Liver (tissue), 8 donors: ENCODE measurements at regions not wholly inside any gene's neighbourhood (a gene's known extent, or its start where the extent isn't known, plus 50 kb on each side); places are given as distances from the start of the nearest gene placed in this dataset.

Experiments
- DNase-seq: peaks from one replicate; pipeline ENCODE4 v3.0.0-alpha.2; 2017; ENCODE audit warnings: low spot score
- H3K27ac ChIP-seq, 2 donors: one replicate each; pipeline ENCODE4 v1.7.0; 2013; ENCODE audit warnings: inconsistent platforms in 2 of 2, low read length in 2 of 2, control low read depth in 1 of 2, low read depth in 1 of 2, mild to moderate bottlenecking in 1 of 2
- H3K27me3 ChIP-seq, 4 donors: one replicate each; pipeline versions ENCODE4 v1.6.1 to v1.7.0; 2013; ENCODE audit warnings: low read length in 3 of 4, inconsistent platforms in 1 of 4, mild to moderate bottlenecking in 1 of 4, moderate library complexity in 1 of 4; ENCODE audit not compliant: control insufficient read depth in 4 of 4, insufficient read depth in 4 of 4
- H3K36me3 ChIP-seq, 4 donors: one replicate each; pipeline versions ENCODE4 v1.6.1 to v1.7.0; 2013; ENCODE audit warnings: low read length in 3 of 4, mild to moderate bottlenecking in 3 of 4, low read depth in 1 of 4, moderate library complexity in 1 of 4; ENCODE audit not compliant: control insufficient read depth in 4 of 4, insufficient read depth in 3 of 4
- H3K4me1 ChIP-seq, 4 donors: one replicate each; pipeline versions ENCODE4 v1.6.1 to v1.7.0; 2013; ENCODE audit warnings: low read length in 3 of 4, mild to moderate bottlenecking in 3 of 4, moderate library complexity in 1 of 4; ENCODE audit not compliant: control insufficient read depth in 4 of 4, insufficient read depth in 4 of 4
- H3K4me3 ChIP-seq, 3 donors: one replicate each; pipeline versions ENCODE4 v1.6.1 to v1.7.0; 2013; ENCODE audit warnings: low read length in 3 of 3, control low read depth in 1 of 3, low read depth in 1 of 3, mild to moderate bottlenecking in 1 of 3
- H3K9ac ChIP-seq, 2 donors: one replicate each; pipeline ENCODE4 v1.7.0; 2013; ENCODE audit warnings: low read length in 2 of 2, mild to moderate bottlenecking in 2 of 2, moderate library complexity in 2 of 2, control low read depth in 1 of 2, low read depth in 1 of 2
- H3K9me3 ChIP-seq, 4 donors: one replicate each; pipeline versions ENCODE4 v1.6.1 to v1.7.0; 2013; ENCODE audit warnings: low read length in 3 of 4; ENCODE audit not compliant: control insufficient read depth in 4 of 4
- EGR1 ChIP-seq, 2 donors: IDR thresholded peaks; 2 replicates each; pipeline ENCODE4 v1.6.1; 2016 to 2018; ENCODE audit warnings: antibody characterized with exemption in 2 of 2, low read depth in 2 of 2
- FOXA1 ChIP-seq: IDR thresholded peaks from 2 replicates; pipeline ENCODE4 v1.6.1; 2016; ENCODE audit warnings: antibody characterized with exemption
- FOXA2 ChIP-seq: IDR thresholded peaks from 2 replicates; pipeline ENCODE4 v1.6.1; 2016; ENCODE audit warnings: antibody characterized with exemption
- GABPA ChIP-seq, 2 donors: IDR thresholded peaks in 1 of 2; conservative IDR thresholded peaks in 1 of 2; 2 replicates each; pipeline ENCODE4 v1.6.1; 2016; ENCODE audit warnings: antibody characterized with exemption in 2 of 2, mild to moderate bottlenecking in 1 of 2, moderate library complexity in 1 of 2
- HNF4A ChIP-seq, 2 donors: conservative IDR thresholded peaks; 2 replicates each; pipeline ENCODE4 v1.6.1; 2016; ENCODE audit warnings: antibody characterized with exemption in 2 of 2, mild to moderate bottlenecking in 2 of 2
- HNF4G ChIP-seq: IDR thresholded peaks from 2 replicates; pipeline ENCODE4 v1.6.1; 2016; ENCODE audit warnings: antibody characterized with exemption
- JUND ChIP-seq, 2 donors: IDR thresholded peaks; 2 replicates each; pipeline ENCODE4 v1.6.1; 2016; ENCODE audit warnings: antibody characterized with exemption in 2 of 2
- NR2F2 ChIP-seq: IDR thresholded peaks from 2 replicates; pipeline ENCODE4 v1.6.1; 2016; ENCODE audit warnings: antibody characterized with exemption
- RAD21 ChIP-seq, 2 donors: IDR thresholded peaks; 2 replicates each; pipeline ENCODE4 v1.6.1; 2016; ENCODE audit warnings: antibody characterized with exemption in 2 of 2, mild to moderate bottlenecking in 2 of 2
- REST ChIP-seq: IDR thresholded peaks from 2 replicates; pipeline ENCODE4 v1.6.1; 2016; ENCODE audit warnings: antibody characterized with exemption, mild to moderate bottlenecking
- RXRA ChIP-seq, 2 donors: IDR thresholded peaks; 2 replicates each; pipeline ENCODE4 v1.6.1; 2017 to 2018; ENCODE audit warnings: antibody characterized with exemption in 2 of 2, mild to moderate bottlenecking in 1 of 2
- SP1 ChIP-seq: IDR thresholded peaks from 2 replicates; pipeline ENCODE4 v1.6.1; 2018; ENCODE audit warnings: antibody characterized with exemption, mild to moderate bottlenecking
- TAF1 ChIP-seq: conservative IDR thresholded peaks from 2 replicates; pipeline ENCODE4 v1.6.1; 2016; ENCODE audit warnings: antibody characterized with exemption, mild to moderate bottlenecking
- YY1 ChIP-seq: IDR thresholded peaks from 2 replicates; pipeline ENCODE4 v1.6.1; 2016; ENCODE audit warnings: antibody characterized with exemption, mild to moderate bottlenecking
- WGBS: extraction: QIAGEN DNeasy Blood & Tissue Kit; methylation state at CpG from one replicate; pipeline ENCODE4 v1.1.7; 2013; 5-methylcytosine and 5-hydroxymethylcytosine counted together
- TF ChIP-seq, protein P1 (sequence below): IDR thresholded peaks from 2 replicates; pipeline ENCODE4 v1.6.1; 2016; ENCODE audit warnings: antibody characterized with exemption
- TF ChIP-seq, protein P2 (sequence below): IDR thresholded peaks from 2 replicates; pipeline ENCODE4 v1.6.1; 2016; ENCODE audit warnings: antibody characterized with exemption
- TF ChIP-seq, protein P3 (sequence below): fragments of 150-350 bp; IDR thresholded peaks from 2 replicates; pipeline ENCODE4 v1.5.1; 2017; ENCODE audit warnings: improper control_type of control experiment, low read depth, low read length; ENCODE audit not compliant: missing input control
- TF ChIP-seq, protein P4 (sequence below): IDR thresholded peaks from 2 replicates; pipeline ENCODE4 v1.6.1; 2016; ENCODE audit warnings: antibody characterized with exemption
- donor health status: healthy.
- donor health status: healthy.
- donor health status: healthy.
- donor health status: healthy.
- donor health status: healthy.

GRCh38 chr13:85333506-85334020 is 465.7 kb downstream of the SLITRK6 start:
- no peak for DNase-seq
- Histone ChIP-seq H3K36me3 (no peaks in the 10 kb centered on the region), H3K27ac (no peak overlapping the region), H3K4me1 (no peaks in the 10 kb centered on the region), H3K4me3 (no peak overlapping the region), H3K27me3 (peaks cover 0 to 11% (median 5%) of the 10 kb centered on the region in 4 donors), H3K9ac (no peak overlapping the region), H3K9me3 (peaks cover 0 to 3% (median 0%) of the 10 kb centered on the region in 4 donors)
- TF ChIP-seq, protein P1, sequence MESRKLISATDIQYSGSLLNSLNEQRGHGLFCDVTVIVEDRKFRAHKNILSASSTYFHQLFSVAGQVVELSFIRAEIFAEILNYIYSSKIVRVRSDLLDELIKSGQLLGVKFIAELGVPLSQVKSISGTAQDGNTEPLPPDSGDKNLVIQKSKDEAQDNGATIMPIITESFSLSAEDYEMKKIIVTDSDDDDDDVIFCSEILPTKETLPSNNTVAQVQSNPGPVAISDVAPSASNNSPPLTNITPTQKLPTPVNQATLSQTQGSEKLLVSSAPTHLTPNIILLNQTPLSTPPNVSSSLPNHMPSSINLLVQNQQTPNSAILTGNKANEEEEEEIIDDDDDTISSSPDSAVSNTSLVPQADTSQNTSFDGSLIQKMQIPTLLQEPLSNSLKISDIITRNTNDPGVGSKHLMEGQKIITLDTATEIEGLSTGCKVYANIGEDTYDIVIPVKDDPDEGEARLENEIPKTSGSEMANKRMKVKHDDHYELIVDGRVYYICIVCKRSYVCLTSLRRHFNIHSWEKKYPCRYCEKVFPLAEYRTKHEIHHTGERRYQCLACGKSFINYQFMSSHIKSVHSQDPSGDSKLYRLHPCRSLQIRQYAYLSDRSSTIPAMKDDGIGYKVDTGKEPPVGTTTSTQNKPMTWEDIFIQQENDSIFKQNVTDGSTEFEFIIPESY: no peak
- WGBS: 46% methylated on average over 2 of the region's 2 CpGs

DNA sequence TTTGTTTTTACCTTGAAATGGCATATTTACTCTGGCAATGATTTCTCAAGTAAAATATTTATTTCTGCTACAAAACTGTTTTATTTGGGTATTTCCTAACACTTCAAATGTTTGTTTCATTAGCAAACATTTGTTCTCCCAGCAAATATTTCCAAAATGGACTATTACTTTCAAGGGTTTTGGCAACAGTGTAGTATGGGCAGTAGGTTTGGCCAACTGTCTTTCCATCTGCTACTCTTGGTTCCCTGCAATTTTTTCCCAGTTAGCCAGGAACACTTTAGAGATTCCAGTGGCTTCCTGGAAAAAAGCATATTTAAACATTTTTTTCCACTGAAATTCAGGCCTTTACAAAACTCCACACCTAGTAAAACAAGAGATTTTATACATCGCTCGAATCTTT is 466.6 kb downstream of the SLITRK6 start:
- Histone ChIP-seq H3K27me3 (peaks cover 0 to 11% (median 5%) of the 10 kb centered on the region in 4 donors), H3K4me3 (no peak overlapping the region), H3K36me3 (no peaks in the 10 kb centered on the region), H3K27ac (no peak overlapping the region), H3K9ac (no peak overlapping the region), H3K4me1 (no peaks in the 10 kb centered on the region), H3K9me3 (peaks cover 0 to 3% (median 0%) of the 10 kb centered on the region in 4 donors)
- peak; percentile 76 for TF ChIP-seq YY1
- peak in 1 of 2 donors; percentile 32 for TF ChIP-seq HNF4A (conservative IDR thresholded peaks at IDR 0.05)
- peak; percentile 57 for TF ChIP-seq FOXA2
- peak in 1 of 2 donors; percentile 10 for TF ChIP-seq RXRA (IDR thresholded peaks at IDR 0.05)
- TF ChIP-seq, protein P2, sequence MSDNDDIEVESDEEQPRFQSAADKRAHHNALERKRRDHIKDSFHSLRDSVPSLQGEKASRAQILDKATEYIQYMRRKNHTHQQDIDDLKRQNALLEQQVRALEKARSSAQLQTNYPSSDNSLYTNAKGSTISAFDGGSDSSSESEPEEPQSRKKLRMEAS: no peak
- WGBS: 83% methylated on average over 2 of the region's 2 CpGs
- DNase-seq: no peak

DNA sequence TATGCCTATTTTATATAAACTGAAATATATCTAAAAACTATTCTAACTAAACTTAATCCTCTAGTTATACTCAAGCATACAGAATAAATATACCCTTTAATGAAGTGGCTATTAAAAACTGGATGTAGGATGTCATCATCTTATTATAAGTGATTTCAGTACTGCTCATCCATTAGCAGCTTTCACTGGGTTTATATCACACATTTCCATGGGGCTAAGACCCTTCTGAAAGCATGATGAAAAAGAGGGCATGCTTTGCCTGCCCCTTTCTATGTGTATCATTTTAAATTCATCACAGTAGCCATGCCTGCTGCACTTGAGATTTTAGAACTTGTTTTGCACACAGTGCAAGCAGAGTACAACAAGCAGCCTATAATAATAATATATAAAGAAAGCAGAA is 477.5 kb downstream of the SLITRK6 start:
- DNase-seq: no peak
- peaks cover 0 to 2% (median 0%) of the 10 kb centered on the region in 4 donors for H3K9me3 ChIP-seq
- no peaks in the 10 kb centered on the region for H3K4me1 ChIP-seq
- TF ChIP-seq YY1: no peak
- no peak for TF ChIP-seq TAF1
- no peak for TF ChIP-seq GABPA (IDR thresholded peaks at IDR 0.05 in 1 of 2, conservative IDR thresholded peaks at IDR 0.05 in 1 of 2)
- TF ChIP-seq, protein P2: no peak
- no peak for TF ChIP-seq FOXA2
- no peak for TF ChIP-seq SP1
- TF ChIP-seq RAD21 (IDR thresholded peaks at IDR 0.05): no peak
- TF ChIP-seq RXRA (IDR thresholded peaks at IDR 0.05): no peak
- no peak for TF ChIP-seq HNF4G
- no peak for TF ChIP-seq EGR1 (IDR thresholded peaks at IDR 0.05; ENCODE audit: low read depth in 2 of 2)
- TF ChIP-seq NR2F2: no peak
- TF ChIP-seq REST: no peak
- TF ChIP-seq FOXA1: no peak
- TF ChIP-seq, protein P3, sequence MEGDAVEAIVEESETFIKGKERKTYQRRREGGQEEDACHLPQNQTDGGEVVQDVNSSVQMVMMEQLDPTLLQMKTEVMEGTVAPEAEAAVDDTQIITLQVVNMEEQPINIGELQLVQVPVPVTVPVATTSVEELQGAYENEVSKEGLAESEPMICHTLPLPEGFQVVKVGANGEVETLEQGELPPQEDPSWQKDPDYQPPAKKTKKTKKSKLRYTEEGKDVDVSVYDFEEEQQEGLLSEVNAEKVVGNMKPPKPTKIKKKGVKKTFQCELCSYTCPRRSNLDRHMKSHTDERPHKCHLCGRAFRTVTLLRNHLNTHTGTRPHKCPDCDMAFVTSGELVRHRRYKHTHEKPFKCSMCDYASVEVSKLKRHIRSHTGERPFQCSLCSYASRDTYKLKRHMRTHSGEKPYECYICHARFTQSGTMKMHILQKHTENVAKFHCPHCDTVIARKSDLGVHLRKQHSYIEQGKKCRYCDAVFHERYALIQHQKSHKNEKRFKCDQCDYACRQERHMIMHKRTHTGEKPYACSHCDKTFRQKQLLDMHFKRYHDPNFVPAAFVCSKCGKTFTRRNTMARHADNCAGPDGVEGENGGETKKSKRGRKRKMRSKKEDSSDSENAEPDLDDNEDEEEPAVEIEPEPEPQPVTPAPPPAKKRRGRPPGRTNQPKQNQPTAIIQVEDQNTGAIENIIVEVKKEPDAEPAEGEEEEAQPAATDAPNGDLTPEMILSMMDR: no peak
- TF ChIP-seq HNF4A (conservative IDR thresholded peaks at IDR 0.05): no peak
- TF ChIP-seq, protein P4, sequence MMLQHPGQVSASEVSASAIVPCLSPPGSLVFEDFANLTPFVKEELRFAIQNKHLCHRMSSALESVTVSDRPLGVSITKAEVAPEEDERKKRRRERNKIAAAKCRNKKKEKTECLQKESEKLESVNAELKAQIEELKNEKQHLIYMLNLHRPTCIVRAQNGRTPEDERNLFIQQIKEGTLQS: no peak
- TF ChIP-seq JUND (IDR thresholded peaks at IDR 0.05): no peak
- TF ChIP-seq, protein P1: no peak
- peaks cover 0 to 5% (median 1%) of the 10 kb centered on the region in 4 donors for H3K27me3 ChIP-seq
- H3K36me3 ChIP-seq: no peaks in the 10 kb centered on the region
- H3K27ac ChIP-seq: no peak overlapping the region
- H3K4me3 ChIP-seq: no peak overlapping the region
- H3K9ac ChIP-seq: no peak overlapping the region
